Stimulated activated CD8-positive, alpha-beta memory T cell treated with anti-CD3 and anti-CD28 coated beads, Interleukin-7, amount 100 ng/mL, for 48 hours (primary cell): ENCODE measurements at regions not wholly inside any gene's neighbourhood (a gene's known extent, or its start where the extent isn't known, plus 50 kb on each side); places are given as distances from the start of the nearest gene placed in this dataset.

Experiments
- DNase-seq, 2 donors: peaks; one replicate each; pipeline ENCODE4 v3.0.0-alpha.2; 2020; ENCODE audit warnings: low read depth in 1 of 2; ENCODE audit errors: extremely low read depth in 1 of 2

DNA sequence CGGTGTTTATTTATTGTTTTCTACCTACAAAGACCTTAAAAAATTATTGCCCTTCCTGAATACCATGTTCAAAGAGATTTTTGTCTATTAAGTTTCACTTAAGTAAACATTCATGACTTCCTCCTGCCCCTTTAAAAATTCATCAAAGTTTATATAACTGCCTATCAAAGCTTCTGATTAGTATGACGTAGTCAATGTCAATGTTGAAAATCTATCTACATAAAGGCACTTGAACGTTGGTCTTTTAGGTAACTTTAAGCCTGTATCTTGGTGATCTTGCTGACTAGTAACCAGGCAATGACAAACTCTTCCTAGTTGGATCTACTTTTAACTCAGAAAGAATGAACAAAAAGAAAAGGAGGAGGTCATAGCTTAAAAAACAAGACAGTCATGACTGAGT is 97.2 kb downstream of the MAIP1 start:
- no peak for DNase-seq

GRCh38 chr2:200054681-200055468 is 99.5 kb downstream of the MAIP1 start:
- no peak for DNase-seq

- DNase-seq, result no peak
Observed at GRCh38 chr2:200056105-200056504, 100.7 kb downstream of the MAIP1 start.

DNA sequence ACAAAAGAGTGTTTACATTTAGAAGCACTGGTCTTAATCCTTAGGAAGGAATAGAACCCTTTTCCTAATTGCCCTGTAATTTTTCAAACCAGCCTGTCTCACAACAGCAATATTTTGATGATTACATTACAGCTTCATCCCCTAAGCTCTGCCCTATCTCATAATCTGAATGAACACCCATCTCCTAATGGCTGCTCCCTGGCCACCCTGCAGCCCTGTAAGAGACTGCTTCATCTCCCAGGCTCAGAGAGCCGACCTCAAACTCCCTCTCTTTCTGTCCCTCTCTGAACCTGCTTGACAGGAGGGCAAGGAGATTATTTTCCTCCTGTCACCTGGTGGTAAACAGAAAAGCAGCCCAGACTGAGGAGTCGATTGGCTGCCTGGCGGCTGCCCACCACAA is 107.8 kb downstream of the MAIP1 start:
- DNase-seq, result no peak

DNA sequence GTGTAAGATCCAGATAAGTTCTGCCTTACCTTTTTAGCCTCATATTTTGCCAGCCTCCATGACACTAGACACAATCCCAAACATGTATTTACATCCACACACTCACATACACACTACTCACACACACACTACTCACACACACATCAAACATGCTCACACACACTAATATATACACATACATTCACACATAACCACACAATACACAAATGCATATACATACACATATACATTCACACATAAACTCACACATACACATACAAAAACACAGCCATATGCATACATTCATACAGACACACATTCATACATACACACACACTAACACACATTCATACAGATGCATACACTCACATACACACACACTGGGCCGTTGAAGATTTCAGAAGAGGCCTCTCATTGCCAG is 109.5 kb downstream of the MAIP1 start:
- DNase-seq, result no peak

- DNase-seq, result no peak
Observed at GRCh38 chr2:200065477-200065876, 110.1 kb downstream of the MAIP1 start.

GRCh38 chr2:200066417-200066816 is 111.0 kb downstream of the MAIP1 start:
- DNase-seq, result no peak

DNA sequence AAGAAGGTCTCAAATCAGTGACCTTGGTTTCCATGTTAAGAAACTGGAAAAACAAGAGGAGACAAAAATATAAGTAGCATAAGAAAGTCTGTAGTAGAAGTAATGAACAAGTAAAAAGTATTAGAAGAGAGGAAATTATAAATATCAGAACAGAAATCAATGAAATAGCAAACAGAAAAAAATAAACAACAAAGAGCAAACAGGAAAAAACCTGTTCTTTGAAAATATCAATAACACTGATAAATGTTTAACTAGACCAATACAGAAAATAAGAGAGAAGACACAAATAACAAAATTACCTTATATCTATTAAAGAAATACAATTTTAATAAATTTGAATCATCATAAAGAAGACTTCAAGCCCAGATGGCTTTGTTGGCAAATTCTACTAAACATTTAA is 113.3 kb downstream of the MAIP1 start:
- DNase-seq, result no peak

- DNase-seq, result no peak
Observed at GRCh38 chr2:200077210-200077650, 121.8 kb downstream of the MAIP1 start.

GRCh38 chr2:200077838-200078237 is 122.5 kb downstream of the MAIP1 start:
- no peak for DNase-seq

- DNase-seq, result no peak
Observed at GRCh38 chr2:200079356-200079755, 124.0 kb downstream of the MAIP1 start.

DNA sequence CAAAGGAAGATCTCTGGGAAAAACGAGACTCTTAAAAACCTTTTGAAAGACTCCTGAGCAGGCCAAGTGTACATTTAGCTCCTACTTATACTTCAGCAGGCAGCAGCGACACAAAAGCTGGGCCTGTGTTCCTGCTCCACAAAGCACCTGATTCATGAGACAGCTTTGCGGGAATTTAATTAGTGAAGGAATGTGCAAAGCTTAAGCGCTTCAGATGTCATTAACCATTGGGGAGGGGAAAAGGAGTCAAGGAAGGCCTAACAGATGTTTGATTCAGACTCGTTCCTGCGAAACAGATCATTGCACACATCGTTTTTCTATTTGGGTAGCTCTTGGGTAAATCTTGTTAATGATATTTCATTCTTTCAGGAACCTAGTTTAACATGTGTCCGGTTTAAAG is 125.9 kb downstream of the MAIP1 start:
- no peak for DNase-seq

- DNase-seq, result no peak
Observed at GRCh38 chr2:200081811-200082210, 126.4 kb downstream of the MAIP1 start.

GRCh38 chr2:200084036-200084435 is 128.7 kb downstream of the MAIP1 start:
- no peak for DNase-seq

- no peak for DNase-seq
Observed at GRCh38 chr2:200086911-200087310, 131.5 kb downstream of the MAIP1 start.

DNA sequence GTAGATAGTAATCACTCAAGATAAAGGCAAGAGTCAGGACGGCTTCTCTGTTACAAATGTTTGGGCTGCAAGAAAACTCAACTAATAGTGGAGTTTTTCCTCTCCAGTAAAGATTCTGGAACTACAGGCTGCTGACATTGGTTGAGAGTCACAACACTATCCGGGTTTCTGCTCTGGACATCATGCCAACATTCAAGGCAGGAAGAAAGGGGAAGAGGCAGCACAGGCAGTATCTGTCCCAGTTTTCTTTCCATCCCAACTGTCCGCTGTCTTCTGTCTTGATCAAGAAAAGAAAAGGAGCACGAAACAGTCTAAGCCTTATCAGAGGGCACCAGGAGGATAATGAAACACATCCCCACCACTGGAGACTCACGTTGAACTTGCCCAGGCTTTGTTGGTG is 132.1 kb downstream of the MAIP1 start:
- DNase-seq, result no peak

GRCh38 chr2:200089040-200089755 is 133.8 kb downstream of the MAIP1 start:
- no peak for DNase-seq

GRCh38 chr2:200089756-200090109 is 134.4 kb downstream of the MAIP1 start:
- no peak for DNase-seq

- no peak for DNase-seq
Observed at GRCh38 chr2:200090683-200091082, 135.3 kb downstream of the MAIP1 start.

DNA sequence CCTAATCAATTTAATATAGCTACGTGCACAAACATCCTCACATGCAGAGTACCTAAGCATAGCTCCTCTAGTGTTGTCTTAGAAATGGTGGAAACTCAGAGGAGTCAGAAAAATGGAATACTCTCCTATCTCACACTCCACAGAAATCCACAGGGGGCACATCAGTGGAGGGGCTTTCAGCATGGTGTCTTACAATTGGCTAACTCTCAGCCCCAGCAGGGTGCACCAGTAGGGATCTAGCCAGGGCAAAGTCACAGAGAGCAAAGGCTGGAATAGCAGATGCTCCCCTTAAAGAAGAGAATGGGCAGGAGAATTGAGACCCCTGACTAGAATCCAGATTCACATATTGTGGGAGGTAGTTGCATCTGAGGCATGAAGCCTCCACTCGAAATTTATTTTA is 135.7 kb downstream of the MAIP1 start:
- DNase-seq, result no peak

GRCh38 chr2:200092235-200092634 is 136.9 kb downstream of the MAIP1 start:
- DNase-seq, result no peak

DNA sequence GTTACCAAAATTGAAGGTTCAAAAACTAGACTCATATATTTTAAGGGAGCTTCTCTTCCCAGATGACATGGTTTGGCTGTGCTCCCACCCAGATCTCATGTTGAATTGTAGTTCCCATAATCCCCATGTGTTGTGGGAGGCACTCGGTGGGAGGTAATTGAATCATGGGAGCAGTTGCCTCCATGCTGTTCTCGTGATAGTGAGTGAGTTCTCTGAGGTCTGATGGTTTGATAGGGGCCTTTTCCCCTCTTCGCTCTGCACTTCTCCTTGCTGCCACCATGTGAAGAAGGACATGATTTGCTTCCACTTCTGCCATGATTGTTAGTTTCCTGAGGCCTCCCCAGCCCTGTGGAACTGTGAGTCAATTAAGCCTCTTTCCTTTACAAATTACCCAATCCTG is 140.1 kb downstream of the MAIP1 start:
- DNase-seq, result no peak
